NCI-H1092 treated with DMSO at 0.1 percent for 48 hours (cell line): ENCODE measurements at regions not wholly inside any gene's neighbourhood (a gene's known extent, or its start where the extent isn't known, plus 50 kb on each side); places are given as distances from the start of the nearest gene placed in this dataset.
"Not testable (repeated sequence)": the region's sequence is repeated elsewhere in the genome, so short reads cannot be mapped to it uniquely, and the experiment has no call there.

ENCODE experiments used
- DNase-seq: peaks from one replicate; lab custom pipeline; 2025; lab: John Stamatoyannopoulos, UW

GRCh38 chr20:29320216-29320949, 1937.1 kb upstream of the DEFB115 start:
- not testable (repeated sequence) for DNase-seq

- not testable (repeated sequence) for DNase-seq
Measured at GRCh38 chr20:29323631-29324515, 1933.6 kb upstream of the DEFB115 start.

- not testable (repeated sequence) for DNase-seq
Measured at GRCh38 chr20:29324516-29325303, 1932.8 kb upstream of the DEFB115 start.

- no peak for DNase-seq
Measured at GRCh38 chr20:29325304-29325640, 1932.2 kb upstream of the DEFB115 start.

- DNase-seq: not testable (repeated sequence)
Measured at GRCh38 chr20:29325781-29326180, 1931.7 kb upstream of the DEFB115 start.

- no peak for DNase-seq
Measured at GRCh38 chr20:29326376-29327070, 1930.9 kb upstream of the DEFB115 start.

GRCh38 chr20:29327600-29328420, 1929.7 kb upstream of the DEFB115 start:
- not testable (repeated sequence) for DNase-seq

- DNase-seq: not testable (repeated sequence)
Measured at GRCh38 chr20:29330429-29331115, 1926.9 kb upstream of the DEFB115 start.

- DNase-seq: no peak
Measured at GRCh38 chr20:29349836-29350235, 1907.6 kb upstream of the DEFB115 start.

- not testable (repeated sequence) for DNase-seq
Measured at GRCh38 chr20:29375937-29376336, 1881.5 kb upstream of the DEFB115 start.

- not testable (repeated sequence) for DNase-seq
Measured at GRCh38 chr20:29392853-29393252, 1864.6 kb upstream of the DEFB115 start.

GRCh38 chr20:29408034-29408695, 1849.3 kb upstream of the DEFB115 start:
- no peak for DNase-seq

GRCh38 chr20:29408707-29409106, 1848.8 kb upstream of the DEFB115 start:
- not testable (repeated sequence) for DNase-seq

- DNase-seq: not testable (repeated sequence)
Measured at GRCh38 chr20:29409160-29409689, 1848.2 kb upstream of the DEFB115 start.

- no peak for DNase-seq
Measured at GRCh38 chr20:29409833-29410805, 1847.3 kb upstream of the DEFB115 start.

- no peak for DNase-seq
Measured at GRCh38 chr20:29410806-29411457, 1846.5 kb upstream of the DEFB115 start.

- not testable (repeated sequence) for DNase-seq
Measured at GRCh38 chr20:29411458-29411820, 1846.0 kb upstream of the DEFB115 start.

GRCh38 chr20:29419378-29419777, 1838.1 kb upstream of the DEFB115 start:
- DNase-seq: no peak
